ENCODE measurements at regions not wholly inside any gene's neighbourhood (a gene's known extent, or its start where the extent isn't known, plus 50 kb on each side); places are given as distances from the start of the nearest gene placed in this dataset.
"Not testable (repeated sequence)": the region's sequence is repeated elsewhere in the genome, so short reads cannot be mapped to it uniquely, and the experiment has no call there.

DNA sequence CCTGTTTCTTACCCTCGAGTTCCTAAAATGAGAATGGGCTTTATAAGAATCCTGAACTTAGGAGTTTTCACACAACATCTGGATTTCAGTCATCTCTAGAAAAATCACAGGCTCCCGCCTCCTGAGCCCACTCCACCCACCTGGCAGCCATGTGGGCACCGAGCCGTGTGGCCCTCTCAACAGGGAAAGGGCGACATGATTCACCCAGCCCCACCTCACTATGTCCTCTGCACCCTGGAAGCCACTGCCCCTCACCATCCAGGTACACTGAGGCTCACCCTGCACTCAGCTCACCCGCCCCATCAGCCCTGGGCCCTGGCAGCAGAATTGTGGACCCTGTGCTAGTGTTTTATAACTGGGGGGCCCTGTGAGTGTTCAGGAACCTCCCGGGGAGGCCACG lies 101.5 kb downstream of the SHANK2 start:
- DNase-seq: no peak

DNA sequence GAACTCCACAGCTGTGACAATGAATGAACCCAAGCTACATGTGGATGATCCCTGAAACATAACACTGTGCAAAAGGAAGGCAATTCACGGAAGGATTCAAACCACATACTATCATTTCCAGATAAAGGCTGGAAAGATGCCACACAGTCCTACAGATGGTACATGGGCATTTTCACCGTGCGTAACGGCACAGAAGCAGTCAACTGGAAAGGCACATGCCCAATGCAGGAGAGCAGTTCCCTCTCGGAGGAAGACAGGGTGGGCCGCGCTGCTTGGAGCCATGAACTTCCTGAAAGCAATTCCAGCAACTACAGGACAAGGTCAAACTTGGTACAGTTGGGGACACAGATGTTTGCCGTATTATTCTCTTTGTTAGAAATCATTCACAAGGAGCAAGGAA lies 103.7 kb downstream of the SHANK2 start:
- no peak for DNase-seq

DNA sequence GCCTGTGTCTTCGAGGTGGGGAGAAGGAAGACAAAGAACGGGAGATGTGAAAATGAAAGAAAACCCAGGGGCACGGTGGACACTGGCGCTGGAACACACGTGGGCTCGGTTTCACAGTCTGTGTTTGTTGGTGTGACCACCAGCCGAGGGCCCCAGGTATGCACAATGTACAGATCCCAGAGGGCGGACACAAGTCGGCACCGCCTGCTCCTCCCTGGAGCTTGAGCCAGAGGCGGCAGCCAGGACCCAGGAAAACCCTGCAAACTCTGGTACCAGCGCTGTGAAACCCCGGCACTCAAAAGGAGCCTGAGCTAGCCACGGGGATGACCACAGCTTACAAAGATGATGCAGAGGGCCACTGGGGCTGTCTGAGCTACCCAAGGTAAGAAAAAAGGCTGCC lies 105.0 kb downstream of the SHANK2 start:
- no peak for DNase-seq

DNA sequence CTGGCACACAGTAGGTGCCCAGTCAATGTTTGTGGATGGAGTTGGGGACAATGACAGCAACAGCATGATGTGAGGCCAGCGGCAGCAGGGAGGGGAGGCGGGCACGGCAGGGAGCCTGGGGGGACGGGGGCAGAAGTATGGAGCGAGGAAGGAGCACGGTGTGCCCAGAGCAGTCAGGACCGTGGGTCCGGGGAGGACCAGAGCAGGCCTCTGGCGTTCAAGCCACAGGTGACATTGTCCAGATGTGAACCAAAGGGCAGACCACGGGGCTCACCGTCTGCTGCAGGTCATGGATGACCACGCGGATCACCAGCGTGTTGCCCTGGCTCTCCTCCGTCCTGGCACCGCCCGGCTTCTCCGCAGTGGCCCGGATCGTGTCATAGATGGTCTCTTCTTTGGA lies 105.5 kb downstream of the SHANK2 start:
- no peak for DNase-seq

DNA sequence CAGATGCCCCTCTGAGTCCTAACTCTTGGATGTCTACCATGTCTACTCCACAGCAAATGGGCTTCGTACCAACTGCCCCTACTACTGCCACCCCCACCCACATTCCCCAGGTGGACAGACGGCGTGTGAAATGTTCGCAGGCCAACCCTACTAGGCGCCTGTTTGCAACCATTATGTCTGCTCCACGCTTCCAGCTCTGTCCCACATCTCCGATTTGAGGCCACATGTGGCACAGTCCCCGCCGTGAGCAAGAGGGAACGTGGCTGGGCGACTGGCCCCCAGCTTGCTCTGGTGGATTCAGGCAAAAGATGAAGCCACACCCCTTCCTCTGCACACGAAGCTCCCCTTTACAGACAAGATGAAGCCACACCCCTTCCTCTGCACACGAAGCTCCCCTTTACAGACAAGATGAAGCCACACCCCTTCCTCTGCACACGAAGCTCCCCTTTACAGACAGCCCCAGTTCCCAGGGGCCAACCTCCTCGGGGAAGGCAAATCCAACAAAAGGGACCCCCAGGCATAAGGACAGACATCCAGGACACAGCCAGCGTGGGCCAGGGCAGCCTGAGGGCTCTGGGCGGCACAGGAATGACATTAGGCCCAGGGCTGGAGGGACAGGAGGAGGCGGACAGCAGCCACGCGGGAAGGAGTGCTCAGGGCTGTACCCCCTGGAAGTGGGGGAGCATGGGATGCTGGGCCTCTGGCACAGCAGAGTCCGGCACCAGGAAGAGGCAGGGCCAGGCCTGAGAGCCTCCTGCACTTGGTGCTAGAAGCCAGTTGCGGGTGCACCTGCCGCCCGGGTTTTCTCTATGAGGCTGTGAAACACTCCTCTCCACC lies 106.2 kb downstream of the SHANK2 start:
- DNase-seq: no peak

DNA sequence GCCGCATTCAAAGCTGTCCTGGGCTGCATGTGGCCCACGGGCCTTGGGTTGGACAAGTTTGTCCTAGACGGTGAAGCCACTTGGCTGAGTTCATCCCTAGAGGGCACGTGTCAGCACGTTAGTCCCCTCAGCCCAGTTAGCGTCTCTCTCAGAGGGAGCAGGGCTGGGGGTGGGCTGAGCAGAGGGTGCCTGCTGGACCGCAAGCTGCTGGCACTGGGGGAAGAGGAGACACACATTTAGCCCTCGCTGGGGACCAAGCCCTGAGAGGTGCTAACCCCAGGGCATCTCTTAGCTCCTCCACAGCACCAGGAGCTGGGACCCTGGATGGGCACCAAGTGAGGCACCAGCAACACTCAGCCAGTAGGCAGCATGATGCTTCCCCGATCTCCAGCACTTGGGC lies 107.0 kb downstream of the SHANK2 start:
- DNase-seq: no peak

DNA sequence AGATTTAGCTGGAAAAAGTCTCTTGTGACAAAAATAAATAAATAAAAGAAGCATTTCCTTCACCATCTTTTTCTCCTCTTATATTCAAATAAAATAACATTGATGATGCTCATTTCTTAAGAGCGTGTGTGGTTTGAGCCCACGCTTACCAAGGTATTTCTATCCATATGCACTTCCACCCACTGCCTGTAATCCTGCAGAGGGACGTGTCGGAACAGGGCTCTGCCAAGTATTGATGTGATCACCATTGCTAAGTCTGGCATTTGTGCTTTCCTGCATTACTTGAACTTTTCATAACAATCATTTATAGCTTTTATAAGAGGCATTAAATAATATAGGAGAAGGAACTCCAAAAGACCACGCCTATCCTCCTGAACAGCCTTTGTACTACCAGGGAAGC lies 107.6 kb downstream of the SHANK2 start:
- no peak for DNase-seq

DNA sequence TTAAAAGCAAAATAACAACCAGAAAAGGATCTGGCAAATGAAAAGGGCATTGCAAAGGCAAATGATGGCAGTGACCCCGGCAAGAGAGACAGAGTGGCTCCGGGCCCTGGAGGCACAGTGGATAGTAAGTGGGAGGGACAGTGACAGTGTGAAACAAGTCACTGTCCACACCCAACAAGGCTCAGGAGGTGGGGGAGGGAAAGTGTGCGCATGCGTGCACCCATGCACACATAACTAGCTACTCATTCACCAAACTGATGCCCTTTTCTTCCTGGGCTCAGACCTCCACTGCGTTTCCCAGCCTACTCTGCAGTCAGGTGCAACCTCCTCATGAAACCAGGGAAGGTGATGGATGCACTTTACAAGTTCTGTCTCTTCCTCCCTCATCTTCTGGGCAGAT lies 108.4 kb downstream of the SHANK2 start:
- DNase-seq: no peak

DNA sequence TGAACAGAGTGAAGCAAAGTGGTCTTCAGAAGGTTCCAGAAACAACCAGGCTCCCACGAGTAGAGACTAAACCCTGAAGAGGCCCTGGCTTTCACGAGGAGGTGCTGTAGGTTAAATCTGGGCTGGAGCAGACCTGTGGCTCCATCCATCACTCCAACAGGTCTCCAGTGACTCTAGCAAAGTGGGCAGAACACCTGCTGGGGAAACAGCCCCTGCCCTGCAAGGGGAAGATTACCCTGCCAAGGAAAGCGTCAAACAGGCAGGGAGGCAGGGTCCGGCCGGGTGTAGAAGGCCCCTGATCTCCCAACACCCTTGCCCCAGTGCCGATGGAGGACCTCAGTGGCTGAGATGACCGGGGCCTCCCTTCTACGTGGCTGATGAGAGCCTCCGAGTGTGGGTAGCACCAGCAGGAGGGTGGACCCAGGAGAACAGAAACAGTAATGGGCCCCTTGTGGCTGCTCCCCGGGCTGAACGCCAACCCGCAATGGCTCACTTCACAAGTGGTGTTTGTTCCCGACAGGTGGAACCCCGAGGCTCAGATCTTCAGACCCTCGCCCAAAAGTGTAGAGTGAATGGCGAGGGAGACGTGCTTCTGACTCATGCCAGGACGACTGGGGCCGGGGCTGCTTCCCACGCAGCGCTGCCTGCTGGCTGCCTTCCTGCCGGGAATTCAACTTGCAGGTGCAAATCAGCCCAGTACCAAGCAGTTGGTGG lies 112.0 kb downstream of the SHANK2 start:
- DNase-seq: no peak

DNA sequence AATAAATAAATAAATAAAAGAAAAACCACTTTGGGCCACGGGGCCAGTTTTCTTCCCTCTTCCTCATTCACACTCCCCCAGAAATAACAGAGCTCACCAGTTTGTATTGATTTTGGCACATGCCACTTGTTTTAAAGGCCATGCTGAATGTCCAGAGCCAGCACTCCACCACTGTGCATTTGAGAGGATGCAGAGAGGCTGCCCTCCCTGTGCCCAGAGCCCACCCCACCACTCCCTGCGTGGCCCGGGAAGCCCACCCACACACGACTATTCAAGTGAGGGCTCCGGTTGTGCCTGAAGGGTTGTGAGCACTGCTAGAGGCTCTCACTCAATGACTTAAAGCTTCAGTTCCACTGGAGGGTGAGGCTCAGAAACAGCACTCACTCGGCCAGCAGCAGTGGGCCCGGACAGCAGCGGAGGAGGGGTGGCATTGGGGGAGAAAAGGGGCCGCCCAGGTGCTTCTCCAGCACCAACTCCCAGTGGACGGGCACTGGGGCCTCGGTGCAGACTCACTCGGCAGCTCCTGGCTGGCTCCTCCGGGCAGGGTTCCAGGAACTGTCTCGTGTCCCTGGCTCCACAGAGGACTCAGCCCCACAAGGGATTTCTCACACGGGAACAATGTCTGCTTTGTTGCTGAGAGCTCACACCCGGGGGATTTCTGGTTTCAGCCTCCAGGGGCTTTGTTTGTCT lies 112.7 kb downstream of the SHANK2 start:
- DNase-seq: no peak

DNA sequence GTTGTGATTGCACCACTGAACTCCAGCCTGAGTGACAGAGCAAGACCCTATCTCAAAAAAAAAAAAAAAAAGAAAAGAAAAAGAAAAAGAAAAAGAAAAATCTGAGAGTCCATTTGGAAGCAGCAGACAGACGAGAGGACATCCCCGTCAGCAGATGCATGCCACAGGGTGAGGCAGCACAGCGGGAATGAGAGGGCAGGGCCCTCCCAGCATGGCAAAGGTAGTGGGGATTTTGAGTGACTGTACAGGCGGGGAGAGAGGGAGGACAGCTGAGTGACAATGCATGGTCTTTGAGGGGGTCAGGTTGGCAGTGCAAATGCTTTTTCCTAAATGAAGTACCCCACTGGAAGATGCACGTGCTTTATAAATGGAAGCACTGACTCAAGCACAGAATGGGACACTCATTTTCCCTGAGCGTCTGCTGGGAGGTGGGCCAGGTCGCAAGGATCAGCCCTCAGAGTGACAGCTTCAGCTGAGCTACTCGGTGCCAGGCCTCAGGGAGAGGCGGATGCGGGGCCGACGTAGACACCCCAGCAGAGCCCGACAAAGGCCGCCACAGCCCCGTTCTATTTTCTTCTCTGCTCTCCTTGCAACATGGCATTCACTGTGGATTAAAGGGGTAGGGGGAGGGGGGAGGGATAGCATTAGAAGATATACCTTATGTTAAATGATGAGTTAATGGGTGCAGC lies 113.5 kb downstream of the SHANK2 start:
- DNase-seq: no peak

DNA sequence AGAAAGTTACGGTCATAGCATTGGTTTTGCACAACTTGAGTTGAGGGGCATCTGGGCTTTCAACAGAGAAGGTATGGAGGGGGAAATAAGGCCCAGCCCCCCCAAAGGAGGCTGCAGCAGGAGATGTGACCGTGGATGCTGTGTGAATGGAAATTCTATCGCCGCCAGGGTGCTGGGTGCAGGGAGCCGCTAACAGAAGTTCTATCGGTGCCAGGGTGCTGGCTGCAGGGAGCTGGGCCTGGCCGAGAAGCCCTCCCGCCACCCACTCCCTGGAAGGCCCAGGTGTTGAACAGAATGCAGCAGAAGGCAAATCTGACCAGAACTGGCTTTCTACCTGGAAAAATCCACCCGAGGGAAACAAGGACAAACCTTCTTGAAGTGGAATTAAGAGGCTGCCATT lies 115.0 kb downstream of the SHANK2 start:
- no peak for DNase-seq

DNA sequence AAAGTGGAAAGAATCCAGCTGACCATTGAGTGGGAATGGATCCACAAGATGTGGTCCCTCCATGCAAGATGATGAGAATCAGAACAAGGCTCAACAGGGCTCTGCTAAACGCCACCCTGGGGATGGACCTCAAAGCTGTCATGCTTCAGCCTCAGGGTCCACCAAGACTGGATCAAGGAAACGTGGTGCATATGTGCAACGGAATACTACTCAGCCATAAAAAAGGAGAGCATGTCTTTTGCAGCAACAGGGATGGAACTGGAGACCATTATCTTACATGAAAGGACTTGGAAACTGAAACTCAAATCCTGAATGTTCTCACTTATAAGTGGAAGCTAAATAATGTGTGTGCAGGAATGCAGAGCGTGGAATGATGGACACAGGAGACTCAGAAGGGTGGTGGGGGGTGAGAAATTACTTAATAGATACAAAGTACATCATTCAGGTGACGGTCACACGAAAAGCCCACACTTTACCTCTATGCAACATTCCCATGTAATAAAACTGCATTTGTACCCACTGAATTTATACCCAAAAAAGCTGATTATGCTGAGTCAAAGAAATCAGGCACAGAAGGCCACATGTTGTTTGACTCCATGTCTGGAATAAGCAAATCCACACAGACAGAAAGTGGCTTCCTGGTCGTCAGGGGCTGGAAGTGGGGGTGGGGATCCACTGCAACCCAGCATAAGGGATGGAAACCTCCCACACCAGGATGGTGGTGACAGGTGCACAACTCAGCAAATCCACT lies 116.1 kb downstream of the SHANK2 start:
- DNase-seq: no peak

DNA sequence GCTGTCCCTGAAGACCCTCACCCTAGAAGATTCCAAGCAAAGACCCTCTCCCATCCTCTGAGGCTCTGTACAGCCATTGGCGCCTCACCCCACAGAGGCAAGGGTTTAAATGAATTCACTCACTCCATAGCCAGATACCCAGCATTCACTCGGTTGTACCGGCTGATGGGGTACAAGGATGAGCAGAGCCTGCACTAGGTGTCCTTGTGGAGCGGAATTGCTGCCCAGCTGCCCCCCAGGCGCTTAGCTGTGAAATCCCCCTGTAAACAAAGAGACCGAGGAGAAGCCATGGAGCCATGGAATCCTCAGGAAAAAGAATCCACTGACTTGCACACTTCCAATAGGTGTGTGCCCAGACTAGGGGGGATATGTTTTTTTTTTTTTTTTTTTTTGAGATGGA lies 117.3 kb downstream of the SHANK2 start:
- DNase-seq: no peak

DNA sequence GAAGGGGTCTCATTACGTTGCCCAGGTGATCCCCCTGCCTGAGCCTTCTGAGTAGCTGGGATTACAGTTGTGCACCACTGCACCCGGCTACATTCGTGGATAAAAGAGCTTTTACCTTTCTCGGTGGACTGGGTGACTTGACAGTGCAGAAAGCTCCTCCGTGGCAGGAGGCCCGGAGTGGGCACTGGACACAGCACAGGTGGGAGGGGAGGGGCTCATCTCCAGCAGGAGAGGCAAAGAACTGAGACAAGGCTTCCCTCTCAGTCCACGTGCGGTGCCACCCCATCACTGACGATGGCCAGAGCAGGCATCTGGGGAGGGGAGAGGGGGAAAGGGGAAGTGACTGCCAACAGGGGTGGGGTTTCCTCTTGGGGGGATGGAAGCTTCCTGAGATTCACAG lies 118.4 kb downstream of the SHANK2 start:
- no peak for DNase-seq

DNA sequence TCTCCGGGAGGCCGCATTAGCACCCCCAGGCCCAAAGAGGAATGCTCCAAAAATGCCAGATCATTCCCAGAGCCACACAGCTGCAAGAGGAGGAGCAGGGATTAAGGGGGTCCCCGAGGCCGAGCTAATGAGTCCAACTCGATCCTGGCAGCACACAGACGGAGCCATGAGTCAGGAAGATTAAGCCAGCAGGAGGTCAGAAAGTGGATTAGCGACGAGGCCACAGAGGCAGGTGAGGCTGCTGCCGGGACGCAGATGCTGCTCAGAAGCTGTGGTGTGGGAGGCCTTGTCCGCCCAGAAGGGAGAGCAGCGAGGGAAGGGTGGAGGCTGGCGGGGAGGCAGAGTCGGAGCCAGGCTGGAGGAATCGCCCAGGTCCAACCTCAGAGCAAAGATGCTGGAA lies 120.5 kb downstream of the SHANK2 start:
- no peak for DNase-seq

DNA sequence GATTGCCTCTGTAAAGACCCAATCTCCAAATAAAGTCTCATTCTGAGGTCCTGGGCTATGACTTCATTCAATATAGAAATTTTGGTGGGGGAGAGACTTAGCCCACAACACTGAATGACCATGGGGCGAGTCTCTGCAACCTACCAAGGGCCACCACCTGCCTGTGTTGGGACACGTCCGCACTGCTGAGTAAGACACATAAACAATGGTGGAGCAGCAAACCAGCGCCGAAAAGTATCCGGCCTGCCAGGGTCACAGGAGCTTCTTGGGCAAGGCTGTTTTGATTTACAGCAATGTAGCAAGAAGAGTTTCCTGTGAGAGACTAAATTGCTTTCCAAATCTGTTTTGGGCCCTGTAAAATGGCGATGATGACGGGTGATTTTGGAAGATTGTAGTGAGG lies 122.3 kb downstream of the SHANK2 start:
- no peak for DNase-seq

DNA sequence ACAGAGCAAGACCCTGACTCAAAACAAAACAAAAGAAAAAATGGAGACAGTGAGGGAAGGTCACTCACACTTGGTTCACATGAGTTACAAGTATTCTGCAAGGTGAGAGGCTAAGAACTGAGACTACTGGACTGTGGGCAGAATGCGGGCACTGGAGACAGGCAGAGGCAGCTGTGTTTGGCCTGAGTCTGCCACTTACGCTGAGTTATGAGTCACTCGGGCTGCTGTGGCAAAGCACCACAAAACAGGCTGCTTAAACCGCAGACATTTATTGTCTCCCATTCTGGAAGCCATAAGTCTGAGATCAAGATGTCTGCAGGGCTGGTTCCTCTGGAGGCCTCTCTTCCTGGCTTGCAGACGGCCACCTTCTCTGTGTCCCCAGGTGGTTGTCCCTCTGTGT lies 122.8 kb downstream of the SHANK2 start:
- DNase-seq: no peak

DNA sequence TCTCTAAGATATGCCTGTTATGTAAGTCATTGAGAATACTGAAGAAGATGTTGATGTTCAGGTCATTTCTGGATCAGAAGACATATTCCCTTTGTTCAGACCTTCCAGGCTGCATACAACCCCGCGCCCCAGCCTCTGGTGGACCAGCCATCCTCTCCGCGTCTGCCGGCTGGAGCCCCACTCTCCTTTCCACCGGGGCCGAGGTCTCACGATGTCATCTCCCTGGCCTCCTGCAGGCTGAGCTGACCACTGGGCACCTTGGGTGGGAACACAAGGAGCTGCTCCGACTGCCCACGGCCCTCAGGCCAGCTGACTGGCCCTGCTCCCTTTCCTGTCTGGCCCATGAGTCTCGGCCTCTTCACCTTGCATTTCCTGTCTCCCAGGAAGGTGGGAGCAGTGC lies 124.6 kb downstream of the SHANK2 start:
- no peak for DNase-seq

DNA sequence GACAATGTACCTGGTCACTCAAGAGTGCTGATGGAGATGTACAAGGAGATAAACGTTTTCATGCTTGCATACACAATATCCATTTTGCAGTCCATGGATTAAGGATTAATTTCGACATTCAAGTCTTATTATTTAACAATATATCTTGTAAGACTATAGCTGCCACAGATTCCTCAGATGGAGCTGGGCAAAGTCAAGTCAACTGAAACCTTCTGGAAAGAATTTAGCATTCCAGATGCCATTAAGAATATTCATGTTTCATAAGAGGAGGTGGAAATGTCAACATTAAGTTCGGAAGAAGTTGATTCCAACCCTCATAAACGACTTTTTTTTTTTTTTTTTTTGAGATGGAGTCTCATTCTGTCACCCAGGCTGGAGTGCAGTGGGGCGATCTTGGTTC lies 126.0 kb downstream of the SHANK2 start:
- DNase-seq: not testable (repeated sequence)

DNA sequence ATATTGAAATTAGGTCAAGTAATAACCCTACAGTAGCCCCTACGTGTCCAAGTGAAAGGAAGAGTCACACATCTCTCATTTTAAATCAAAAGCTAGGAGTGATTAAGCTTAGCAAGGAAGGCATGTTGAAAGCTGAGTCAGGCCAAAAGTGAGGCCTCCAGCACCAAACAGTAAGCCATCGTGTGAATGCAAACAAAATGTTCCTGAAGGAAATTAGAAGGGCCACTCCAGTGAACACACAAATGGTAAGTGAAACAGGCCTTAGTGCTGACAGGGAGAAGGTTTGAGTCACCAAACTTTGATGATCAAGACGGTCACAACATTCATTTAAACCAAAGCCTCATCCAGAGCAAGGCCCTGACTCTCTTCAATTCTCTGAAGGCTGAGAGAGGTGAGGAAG lies 127.2 kb downstream of the SHANK2 start:
- no peak for DNase-seq

DNA sequence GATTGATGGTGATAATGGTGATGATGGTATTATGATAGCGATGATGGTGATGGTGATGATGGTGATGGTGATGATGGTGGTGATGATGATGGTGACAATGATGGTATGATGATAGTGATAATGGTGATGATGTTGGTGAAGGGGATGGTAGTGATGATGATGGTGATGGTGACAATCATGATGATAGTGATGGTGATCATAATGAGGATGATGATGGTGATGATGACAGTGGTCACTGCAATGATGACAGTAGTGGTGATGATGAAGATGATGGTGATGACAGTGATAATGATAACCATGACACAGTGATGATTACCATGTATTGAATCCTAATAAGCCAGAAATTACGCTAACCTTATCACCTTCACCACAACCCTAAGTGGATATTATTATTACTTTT lies 128.2 kb downstream of the SHANK2 start:
- no peak for DNase-seq

DNA sequence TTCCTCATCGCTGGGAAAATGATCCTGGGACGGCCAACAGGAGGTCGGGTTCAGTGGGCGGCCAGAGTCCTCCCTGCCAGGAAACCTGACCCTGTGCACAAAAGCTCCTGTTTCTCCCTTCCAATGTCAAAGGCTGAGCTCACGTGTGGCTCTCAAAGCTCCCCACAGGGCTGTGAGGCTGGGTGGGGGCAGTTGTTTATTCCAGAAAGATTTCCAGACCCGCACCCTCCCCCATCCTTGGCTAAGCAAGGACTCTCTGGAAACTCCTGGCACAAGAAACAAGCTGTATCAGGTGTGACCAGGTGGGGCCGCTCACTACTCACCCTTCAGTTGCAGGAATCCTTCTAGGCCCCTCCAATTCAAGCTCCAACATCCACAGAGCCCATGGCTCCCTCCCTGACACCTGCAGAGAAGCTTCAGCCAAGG lies 131.9 kb downstream of the SHANK2 start:
- no peak for DNase-seq

Data from KG1 (cell line).